HG03039 (cell line): ENCODE measurements at regions not wholly inside any gene's neighbourhood (a gene's known extent, or its start where the extent isn't known, plus 50 kb on each side); places are given as distances from the start of the nearest gene placed in this dataset.
"Not testable (repeated sequence)": the region's sequence is repeated elsewhere in the genome, so short reads cannot be mapped to it uniquely, and the experiment has no call there.

Experiments
- ATAC-seq: cut with Tn5 transposase; IDR thresholded peaks from one replicate; pipeline ENCODE4 v1.9.1; 2021; ENCODE audit warnings: mild to moderate bottlenecking, moderate library complexity; ENCODE audit not compliant: unreplicated experiment

DNA sequence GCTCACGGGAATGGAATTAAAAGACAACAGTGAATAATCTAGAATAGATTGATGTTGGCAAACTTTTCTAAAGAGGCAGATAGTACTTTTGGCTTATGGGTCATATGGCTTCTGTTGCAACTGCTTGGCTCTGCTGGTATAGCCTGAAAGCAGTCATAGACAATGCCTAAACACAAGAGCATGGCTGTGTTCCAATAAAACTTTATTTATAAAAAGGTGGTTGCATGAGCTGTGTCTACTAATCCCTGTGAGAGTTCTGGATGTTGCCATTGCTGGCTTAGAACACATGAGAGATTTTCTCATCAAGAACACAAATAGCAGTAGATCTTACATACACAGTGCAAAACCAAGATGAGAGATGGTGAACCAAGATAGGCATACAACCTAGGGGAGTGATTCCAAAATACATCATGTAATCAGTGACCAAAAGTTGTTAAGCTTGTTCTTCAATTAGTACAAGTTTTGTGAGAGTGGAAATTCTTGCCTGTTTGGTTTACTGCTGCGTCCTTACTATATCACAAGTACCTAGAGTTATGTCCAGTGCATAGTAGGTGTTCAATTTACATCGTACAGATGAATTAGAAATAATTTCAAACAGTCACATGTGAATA, 380.0 kb downstream of the METTL4 start:
- no peak for ATAC-seq

DNA sequence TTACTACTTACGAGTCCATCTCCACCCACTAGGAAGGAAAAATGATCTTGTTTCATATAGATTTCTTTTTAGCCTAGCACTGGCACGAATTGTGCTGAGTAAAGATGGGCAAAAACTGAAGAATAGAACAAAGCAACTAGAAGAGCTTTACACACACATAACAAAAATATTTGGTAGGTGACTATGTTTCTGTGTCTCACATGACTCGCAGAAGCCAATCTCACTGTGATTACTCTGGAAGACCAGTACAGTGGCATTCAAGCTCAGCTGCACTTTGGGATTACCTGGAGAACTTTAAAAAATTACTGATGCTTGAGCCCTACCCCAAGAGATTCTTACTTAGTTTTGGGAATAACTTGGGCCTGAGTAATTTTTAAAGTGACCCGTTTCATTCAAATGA, 378.7 kb downstream of the METTL4 start:
- ATAC-seq: no peak

DNA sequence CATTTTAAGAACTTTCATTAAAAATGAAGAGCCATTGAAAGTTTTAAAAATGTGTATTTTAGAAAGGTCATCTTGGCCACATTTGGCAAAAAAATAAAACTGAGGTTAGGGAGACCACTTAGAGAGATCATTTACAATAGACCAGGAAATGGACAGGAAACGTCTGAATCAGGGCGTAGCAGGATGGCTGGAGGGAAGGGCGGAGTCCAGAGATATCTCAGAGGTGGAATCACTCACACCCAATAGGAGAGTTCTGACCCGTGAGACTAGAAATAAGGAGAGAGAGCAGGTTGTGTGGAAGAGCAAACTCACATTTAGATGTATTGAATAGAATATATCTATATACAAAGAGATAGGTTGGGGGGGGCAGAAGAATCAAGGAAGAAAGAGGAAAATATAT, 373.4 kb downstream of the METTL4 start:
- ATAC-seq: no peak

DNA sequence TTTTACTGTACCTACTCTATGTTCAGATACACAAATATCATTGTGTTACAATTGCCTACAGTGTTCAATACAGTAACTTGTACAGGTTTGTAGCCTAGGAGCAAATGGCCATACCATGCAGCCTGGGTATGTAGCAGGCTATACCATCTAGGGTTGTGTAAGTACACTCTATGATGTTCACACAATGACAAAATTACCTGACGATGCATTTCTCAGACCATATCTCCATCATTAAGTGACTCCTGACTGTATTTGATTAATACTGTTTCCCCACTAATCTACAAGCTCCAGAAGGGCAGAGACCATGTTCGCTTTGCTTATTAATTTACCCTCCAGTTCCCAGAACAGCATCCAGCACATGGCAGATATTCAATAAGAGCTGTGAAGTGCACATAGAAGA, 372.2 kb downstream of the METTL4 start:
- ATAC-seq: no peak

DNA sequence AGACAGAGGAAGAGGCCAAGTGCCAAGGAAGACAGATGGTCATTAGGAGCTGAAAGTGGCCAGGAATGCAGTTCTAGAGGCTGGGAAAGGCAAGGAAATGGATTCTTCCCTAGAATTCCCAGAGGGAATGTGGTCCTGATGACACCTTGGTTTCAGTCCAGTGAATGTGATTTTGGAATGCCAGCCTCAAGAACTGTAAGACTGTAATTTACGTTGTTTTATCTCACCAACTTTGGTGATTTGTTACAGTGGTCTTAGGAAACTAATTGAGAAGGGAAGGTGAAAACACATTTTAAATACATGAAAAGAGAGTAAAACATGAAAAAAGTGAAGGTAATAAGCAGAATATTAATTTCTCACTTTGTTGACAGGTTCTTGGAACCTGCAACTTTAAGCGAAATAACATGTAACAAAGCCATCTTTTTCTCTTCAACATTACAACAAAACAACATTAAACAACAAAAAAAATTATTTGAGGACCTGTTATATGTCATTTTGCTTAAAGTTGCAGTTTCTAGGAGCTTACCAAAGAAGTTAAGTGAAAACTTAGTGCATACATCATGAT, 370.2 kb downstream of the METTL4 start:
- no peak for ATAC-seq

DNA sequence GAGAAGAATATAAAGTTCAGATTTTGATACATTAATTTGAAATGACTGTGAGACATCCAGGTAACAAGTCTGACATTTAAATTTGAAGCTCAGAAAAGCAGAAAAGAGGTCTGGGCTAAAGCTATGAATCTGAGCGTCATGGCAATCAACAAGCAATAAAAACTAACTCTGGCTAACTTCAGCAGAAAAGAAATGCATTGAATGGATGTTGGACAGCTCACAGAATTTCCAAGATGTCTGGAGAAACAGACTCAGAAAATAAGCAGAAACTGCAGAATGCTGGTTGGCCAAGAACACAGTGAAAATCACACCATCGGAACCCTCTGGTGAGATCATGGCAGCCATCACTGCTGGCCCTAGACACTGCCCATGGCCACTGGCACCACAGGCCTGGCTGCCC, 366.6 kb downstream of the METTL4 start:
- ATAC-seq: no peak

DNA sequence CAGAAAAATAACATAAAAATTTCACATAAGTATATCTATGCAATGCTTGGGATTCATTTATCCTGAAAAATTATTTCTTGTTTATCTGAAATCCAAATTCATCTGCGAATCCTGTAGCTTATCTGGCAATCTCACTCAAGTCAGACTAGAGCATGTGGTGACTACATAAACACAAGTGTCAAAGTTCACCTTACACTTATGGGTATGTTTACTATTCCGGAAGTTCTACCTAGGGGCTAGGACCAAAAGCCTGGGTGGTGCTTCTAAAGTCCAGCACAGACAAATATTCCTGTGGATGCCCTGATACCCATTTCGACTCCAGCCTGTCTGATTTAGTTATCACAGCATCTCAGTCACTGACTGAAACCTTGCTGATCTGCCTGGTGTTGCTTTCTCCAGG, 364.0 kb downstream of the METTL4 start:
- ATAC-seq: no peak

DNA sequence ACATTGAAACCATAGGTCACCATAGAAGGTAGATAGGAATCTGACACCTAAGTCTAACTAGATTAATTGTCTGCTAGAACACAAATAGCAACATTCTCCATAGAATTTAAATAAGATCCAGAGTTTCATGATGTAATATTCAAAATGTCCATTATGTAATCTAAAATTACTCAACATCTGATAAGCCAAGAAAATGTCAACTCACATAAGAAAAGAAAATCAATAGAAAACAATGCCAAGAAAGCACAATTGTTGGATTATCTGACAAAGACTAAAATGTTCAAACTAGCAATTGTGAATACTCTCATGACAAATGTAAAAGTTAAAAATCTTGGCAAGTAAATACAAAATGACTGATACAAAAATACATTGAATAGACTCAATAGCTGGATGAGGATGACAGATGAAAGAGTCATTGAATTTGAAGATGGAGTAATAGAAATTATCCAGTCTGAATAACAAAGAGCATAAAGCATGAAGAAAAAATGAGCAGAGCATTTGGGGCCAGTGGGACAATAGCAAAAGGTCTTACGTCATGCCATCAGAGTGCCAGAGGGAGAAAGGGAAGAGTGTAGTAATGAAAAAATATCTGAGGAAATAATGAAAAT, 358.6 kb downstream of the METTL4 start:
- no peak for ATAC-seq

DNA sequence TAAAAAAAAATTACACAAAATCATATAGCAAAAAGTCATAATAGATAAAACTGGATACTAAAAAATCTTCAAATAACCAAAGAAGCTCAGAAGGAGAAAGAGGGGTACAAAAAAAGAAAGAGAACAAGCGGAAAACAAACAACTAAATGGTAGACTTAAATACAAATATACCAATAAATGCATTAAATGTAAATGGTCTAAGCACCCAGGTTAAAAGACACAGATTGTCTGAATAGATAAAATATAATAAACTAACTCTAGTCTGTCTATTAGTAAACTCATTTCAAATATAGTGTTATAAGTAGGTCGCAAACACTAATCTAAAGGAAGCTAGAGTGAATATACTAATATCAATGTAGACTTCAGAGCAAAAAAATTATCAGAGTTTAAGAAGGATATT, 357.4 kb downstream of the METTL4 start:
- ATAC-seq: no peak

DNA sequence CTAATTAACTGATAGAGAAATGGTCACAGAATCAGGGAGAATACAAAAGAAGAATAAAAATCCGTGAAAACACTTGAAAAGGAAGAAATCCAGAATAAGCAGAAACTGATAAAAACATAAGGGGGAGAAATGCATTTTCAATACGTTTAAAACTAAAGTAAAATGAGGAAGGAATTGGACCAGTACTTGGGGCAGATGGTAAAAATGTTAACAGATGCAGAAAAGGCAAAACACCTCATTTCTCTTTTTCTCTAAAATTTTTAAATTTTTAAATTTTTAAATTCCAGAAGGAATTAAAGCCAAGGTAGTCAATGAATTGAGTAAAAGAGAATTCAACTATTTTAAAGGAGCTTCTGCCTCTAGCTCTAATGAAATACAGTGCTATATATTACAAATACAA, 353.9 kb downstream of the METTL4 start:
- ATAC-seq: no peak

DNA sequence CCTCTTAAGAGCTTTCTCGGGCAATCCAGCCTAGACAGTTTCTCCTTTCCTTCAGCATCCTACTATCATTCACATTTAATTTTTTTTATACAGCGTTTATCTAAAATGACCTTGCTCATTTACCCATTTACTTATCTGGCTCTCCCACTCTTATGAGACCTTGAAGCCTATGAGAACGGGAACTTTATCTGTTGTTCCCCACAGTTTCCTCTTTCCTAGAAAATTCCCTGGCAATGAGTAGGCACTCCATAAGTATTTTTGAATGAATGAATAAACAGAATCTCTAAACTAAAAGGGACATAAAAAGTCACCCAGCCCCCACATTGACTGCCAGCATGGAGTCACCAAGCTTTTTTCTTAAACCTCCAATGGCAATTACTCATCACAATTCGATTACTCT, 353.2 kb downstream of the METTL4 start:
- ATAC-seq: no peak

DNA sequence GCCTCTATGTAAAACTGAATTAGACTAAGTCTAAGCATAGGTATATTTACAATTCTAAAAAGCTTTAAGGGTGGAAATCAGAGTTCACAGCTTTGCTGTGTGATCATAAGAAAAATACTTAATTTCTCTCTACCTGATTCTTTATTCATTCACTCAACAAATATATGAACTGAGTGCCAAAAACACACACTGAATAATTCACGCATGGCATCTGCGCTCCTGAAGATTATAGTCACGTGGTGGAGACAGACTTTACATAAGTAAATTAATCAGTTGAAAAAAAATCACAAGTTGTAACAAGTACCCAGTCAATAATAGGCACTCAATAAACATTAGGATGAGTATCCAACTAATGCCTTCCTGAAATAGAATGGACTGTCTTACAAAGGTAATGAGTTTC, 351.6 kb downstream of the METTL4 start:
- ATAC-seq: no peak

DNA sequence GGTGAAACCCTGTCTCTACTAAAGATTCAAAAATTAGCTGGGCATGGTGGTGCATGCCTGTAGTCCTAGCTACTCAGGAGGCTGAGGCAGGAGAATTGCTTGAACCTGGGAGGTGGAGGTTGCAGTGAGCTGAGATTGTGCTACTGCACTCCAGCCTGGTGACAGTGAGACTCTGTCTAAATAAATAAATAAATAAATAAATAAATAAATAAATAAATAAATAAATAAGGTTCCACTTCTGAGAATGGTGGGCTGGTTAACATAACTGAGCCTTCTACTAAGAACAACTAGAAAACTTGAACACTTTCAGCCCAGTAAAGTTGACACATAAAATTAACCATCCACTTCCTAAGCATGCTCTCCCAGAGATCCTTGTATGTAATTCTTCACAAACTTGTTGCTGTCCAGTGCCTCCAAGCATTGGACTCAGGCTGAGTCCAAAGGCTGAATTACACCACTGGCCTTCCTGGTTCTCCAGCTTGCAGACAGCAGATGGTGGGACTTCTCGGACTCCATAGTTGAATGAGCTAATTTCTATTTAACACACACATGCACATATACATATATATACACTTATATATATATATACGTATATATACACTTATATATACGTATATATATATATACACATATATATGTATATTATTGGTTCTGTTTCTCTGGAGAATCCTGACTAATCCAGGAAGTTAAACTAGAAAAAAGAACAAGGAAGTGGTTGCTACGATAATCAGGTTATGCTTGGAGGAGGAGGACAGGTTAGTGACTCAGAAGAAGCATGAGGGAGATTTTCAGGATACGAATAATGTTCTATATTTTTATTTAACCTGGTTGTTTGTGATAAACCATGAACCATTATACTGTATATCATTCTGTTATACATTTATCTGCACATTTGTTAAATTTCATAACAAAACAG, 348.8 kb downstream of the METTL4 start:
- no peak for ATAC-seq

DNA sequence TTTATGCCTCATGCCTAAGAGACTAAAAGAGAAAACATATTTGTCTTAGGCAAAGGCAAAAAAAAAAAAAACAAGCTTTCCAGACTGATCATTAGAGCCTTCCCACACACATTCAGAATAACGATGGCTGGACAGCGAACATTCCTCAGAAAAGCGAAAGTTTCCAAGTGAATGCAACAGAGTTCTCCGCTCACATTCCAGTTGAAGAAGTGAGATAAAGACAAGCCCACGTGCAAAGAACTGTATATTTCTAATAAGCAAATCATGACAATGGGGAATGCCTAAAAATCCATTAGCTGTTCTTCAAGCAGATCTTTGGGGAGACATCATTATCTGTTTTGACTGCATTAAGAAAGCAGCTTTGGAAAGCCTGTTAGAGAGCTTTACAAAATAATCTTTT, 347.9 kb downstream of the METTL4 start:
- ATAC-seq: no peak

DNA sequence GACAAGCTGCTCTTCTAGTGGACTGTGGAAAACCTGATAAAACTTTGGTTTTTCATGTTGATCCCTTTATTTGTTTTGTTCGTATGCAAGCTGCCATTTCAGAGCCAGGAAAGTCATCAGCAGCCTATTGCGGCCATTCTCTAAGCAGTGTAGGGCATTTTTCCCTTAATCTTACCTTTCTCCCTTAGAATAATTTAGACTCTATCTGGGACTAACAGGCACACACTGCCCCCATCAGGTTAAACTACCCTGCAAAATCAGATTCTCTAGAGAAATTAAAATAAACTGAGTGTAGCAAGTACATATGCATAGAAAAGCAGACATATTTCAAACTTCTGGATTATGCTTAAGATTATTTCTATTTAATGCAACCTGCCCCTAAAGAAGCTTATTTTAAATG, 347.5 kb downstream of the METTL4 start:
- no peak for ATAC-seq

DNA sequence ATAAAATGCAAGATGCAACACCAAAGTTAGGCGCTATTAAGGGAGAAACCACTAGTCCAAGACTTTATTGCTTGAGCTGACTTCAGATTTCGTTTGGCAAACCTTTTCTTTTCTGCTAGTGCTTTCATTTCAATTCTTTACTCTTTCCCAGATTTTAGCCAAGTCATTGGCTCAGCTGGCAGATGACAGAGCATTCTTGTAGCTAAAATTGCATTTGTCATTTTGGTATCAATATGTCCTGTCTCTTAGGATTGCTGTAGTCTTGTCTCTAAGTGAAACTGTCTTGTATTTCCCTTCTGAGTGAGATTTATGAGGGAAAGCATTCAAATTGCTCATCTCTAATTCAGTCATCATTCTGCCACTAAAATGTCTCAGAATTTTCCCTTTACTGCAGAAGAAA, 335.1 kb downstream of the METTL4 start:
- no peak for ATAC-seq

DNA sequence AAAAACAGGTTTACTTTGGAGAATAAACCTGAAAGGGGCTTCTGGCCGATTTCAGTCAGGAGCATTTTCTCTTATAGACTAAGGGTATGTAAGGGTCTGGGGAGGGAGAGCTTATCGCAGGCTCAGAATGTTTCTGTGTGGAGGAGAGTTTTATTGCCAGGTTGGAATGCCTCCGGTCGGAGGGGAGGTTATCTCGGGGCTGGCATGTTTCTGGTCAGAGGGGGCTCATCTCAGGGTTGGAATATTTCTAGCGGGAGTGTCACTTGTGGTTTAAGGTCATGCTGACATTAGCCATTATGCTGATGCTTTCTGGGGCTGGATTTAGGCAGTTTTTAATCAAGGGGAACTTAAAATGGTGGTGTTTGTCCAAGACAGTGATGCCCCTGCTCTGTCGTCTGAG, 333.6 kb downstream of the METTL4 start:
- no peak for ATAC-seq

DNA sequence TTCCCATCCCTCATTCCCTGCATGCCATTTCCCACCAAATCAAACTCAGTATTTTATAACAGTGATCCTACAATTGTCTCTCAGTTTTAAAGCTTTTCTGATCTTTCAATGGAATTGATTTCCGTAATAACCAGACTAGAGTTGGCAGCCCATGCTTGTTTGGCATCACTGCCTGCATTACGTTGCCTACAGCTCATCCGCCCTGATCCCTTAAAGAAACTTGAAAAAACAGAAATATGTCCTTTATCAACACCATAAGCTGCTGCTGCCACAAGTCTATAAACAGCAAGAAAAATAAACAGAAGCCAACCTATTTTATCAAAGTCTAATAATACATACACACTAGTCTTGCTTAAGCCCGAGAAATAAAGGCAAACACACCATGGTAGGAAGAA, 331.0 kb downstream of the METTL4 start:
- ATAC-seq: no peak

DNA sequence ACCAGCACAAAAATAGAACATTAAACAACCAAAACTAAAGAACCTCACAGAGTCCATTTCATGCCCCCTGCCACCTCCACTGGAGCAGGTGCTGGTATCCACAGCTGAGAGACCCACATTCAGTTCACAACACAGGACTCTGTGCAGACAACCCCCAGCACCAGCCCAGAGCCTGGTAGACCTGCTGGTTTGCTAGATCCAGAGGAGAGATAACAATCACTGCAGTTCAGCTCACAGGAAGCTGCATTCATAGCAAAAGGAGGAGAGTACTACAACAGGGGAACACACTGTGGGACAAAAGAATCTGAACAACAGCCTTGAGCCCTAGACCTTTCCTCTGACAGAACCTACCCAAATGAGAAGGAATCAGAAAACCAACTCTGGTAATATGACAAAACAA, 326.7 kb downstream of the METTL4 start:
- ATAC-seq: no peak

DNA sequence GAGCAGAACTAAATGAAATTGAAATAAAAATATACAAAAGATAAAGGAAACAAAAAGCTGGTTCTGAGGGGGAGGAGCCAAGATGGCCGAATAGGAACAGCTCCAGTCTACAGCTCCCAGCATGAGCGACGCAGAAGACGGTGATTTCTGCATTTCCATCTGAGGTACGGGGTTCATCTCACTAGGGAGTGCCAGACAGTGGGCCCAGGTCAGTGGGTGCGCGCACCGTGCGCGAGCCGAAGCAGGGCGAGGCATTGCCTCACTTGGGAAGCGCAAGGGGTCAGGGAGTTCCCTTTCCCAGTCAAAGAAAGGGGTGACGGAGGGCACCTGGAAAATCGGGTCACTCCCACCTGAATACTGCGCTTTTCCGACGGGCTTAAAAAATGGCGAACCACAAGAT, 324.2 kb downstream of the METTL4 start:
- not testable (repeated sequence) for ATAC-seq

DNA sequence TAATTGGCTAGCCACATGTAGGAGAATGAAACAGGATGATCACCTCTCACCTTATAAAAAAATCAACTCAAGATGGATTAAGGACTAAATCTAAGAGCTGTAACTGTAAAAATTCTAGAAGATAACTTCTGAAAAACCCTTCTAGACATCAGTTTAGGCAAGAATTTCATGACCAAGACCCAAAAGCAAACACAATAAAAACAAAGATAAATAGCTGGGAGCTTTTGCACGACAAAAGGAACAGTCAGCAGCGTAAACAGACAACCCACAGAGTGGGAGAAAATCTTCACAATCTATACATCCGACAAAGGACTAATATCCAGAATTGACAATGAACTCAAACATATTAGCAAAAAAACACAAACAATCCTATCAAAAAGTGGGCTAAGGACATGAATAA, 316.3 kb downstream of the METTL4 start:
- ATAC-seq: no peak

DNA sequence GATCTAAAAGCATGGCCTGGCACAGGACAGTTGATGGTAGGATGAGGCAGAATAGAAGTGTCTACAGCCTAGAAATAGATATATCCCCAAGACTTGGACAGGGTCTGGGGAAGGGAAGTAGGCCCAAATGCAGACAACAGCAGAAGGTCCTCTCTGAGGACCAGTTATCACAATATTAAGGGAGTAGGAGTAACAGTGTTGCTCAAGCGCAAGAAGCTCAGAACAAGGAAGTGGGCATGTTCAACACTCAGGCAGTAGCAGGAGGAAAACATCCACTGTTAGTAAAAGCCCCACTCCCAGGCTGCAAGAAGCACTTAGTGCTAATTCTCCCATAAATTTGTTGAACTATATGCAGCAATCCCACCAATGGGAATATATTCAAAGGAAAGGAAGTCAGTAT, 314.7 kb downstream of the METTL4 start:
- no peak for ATAC-seq
